GM21526 (cell line): ENCODE measurements at regions not wholly inside any gene's neighbourhood (a gene's known extent, or its start where the extent isn't known, plus 50 kb on each side); places are given as distances from the start of the nearest gene placed in this dataset.

Experiments used
- ATAC-seq: cut with Tn5 transposase; IDR thresholded peaks from one replicate; pipeline ENCODE4 v1.9.1; 2021; ENCODE audit warnings: moderate library complexity; ENCODE audit not compliant: unreplicated experiment, low FRiP score

GRCh38 chr2:236974752-236975151 lies 110.9 kb upstream of the COPS8 start:
- ATAC-seq = no peak

- ATAC-seq = no peak
Observed at GRCh38 chr2:236975766-236976165, 109.9 kb upstream of the COPS8 start.

DNA sequence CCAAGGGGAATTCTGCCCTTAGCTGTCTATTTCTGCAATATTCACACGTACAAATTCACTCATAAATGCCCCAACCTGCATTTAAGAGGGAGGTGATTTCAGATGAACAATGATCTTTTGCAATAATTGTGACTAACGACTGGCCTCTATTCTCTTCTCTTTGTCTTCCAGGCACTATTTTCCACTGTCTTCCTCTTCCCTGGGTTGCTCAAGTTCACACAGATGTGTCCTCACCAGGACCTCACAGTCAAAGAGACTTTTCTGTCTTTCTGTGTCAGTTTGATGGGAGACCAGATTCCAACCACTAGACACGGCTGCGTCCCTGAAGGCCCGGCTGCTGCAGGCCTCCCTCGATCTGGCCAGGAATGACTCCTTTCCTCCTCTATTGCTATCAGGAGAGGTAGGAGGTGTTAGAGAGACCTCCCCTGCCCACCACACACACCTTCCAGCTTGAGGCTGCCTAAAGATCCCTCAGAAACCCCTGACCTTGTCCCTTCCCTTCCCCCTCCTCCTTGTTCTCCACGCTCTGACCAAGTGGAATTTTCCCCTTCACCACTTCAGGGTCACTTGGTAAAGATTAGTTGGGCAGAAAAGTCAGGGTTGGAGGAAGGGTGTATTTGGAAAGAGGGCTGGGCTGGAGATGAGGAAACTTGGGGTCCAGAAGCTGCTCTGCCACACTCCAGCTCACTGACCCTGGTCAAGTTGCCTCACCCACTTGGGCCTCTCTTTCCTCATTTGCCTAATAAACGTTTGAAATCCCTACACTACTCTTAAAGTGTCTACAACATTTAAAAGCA lies 109.2 kb upstream of the COPS8 start:
- ATAC-seq = no peak

DNA sequence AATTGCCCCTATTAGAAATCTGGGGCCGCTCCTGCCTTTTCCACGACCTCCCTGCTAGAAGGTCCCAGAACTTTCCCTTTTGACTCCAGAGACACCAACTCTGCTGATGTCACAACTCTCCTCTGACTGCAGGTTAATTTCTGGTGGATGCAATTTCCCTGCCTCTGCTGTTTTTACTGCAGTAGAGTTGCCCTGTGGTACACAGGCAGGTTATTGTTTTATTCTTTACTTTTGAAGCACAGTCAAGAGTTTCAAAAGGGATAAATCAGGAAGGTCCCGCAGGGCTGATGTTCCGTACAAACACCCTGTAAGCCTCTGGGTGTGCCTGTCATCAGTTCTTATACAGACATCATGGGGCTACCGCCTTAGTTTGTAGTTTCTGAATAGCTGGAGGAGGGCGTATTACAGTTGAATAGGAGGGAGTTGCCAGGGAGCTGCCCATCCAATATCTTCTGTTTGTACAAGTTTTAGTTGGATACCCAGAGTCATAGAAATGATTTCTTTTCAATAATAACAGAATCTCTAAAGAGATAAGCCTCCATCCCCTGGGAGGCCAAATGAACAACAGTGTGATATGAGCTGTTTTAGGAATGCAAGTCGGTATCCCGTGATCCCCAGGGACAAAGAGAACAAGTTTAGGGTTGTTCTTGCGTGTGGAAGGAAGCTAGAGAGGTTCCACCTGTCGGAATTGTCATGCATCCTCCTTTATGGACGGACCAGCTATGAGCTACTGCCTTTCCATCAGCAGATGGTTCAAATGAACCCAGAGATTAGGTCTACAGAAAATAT lies 108.4 kb upstream of the COPS8 start:
- no peak for ATAC-seq

DNA sequence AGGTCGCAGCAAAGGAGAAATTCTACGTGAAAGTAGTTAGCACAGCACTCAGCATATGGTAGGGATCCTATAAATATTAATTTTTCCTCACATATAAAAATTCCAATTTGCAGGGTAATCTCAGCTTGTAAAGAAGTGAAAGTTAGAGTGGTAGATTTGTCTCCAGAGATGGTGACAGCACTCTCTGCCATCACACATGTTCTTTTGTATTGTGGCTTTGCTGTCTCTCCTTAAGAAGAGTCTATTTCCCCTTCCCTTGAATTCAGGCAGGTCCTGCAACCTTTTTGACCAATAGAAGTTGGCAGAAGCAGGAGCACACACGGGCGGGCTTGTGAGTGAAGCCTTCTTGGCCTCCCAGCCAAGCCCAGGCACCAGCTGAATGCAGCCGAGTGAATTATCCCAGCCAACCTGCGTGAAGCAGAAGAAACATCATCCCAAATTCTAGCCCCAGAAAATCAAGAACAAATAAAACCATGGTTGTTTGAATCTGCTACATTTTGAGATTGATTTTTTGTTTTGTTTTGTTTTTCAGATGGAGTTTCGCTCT lies 107.8 kb upstream of the COPS8 start:
- no peak for ATAC-seq

GRCh38 chr2:236979664-236980063 lies 106.0 kb upstream of the COPS8 start:
- no peak for ATAC-seq

DNA sequence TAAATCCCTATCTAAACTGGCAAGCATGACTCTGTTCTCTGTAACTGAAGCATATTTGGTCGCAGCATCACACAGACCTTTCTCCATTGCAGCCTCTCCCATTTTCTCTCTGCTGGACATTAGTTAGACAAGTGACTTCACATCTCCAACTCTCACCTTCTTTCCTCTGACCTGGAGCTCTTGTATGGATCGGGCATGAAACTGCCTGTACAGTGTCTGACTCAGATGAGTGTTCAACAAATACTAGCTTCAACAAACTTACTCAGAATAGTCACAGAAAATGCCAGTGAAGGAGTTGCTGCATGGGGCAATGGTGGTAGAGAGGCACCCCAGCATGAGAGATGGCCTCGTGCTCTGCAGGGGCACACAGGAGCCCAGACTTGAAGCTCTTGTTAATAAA lies 104.7 kb upstream of the COPS8 start:
- ATAC-seq = no peak

- no peak for ATAC-seq
Observed at GRCh38 chr2:236981701-236982485, 103.8 kb upstream of the COPS8 start.

DNA sequence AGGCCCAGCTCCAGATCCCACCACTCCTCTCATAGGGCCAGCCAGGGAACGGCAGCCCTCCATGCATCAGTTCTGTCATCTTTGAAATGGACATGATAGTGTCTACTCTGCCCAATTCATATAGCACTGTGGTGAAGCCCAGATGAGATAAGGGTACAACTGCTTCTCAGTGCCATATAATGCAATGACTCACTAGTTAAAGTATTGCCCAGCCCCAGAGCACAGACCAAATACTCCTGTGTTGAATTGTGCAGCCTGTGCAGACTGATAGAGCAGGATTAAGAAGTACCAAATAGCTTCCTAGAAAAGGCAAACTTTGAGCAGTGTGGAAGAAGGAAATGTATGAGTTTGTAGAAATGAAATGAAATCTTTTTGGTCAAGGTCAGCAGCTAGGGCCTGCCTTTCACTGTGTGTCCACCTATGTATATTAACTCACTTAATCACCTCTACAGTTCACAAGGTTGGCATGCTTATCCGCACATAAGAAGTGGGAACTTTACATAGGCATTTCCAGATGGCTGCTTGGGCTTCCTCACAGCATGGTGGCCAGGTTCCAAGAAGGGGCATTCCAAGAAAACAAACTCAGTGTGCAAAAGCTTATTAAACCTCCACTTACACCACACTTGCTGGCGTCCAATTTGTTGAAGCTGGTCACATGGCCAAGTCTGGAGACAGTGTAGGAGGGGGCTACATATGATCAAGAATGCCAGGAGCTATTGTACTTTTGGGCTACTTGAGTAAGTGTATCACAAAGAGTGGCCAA lies 102.8 kb upstream of the COPS8 start:
- no peak for ATAC-seq

DNA sequence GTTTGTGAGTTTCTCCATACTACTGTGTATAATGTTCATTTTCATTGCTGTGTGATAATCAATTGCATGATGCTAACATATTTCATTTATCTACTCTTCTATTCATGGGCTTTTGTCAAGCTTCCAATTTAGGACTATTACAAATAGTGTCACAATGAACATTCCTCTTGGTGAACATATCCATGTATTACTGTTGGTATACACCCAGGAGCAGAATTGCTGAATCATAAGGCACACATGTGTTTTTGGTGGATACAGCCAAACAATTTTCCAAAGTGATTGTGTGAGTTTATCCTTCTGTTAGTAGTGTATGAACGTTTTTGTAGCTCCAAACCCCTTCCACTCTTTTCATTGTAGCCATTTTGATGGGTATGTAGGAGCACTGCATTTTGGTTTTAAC lies 101.6 kb upstream of the COPS8 start:
- ATAC-seq = no peak

DNA sequence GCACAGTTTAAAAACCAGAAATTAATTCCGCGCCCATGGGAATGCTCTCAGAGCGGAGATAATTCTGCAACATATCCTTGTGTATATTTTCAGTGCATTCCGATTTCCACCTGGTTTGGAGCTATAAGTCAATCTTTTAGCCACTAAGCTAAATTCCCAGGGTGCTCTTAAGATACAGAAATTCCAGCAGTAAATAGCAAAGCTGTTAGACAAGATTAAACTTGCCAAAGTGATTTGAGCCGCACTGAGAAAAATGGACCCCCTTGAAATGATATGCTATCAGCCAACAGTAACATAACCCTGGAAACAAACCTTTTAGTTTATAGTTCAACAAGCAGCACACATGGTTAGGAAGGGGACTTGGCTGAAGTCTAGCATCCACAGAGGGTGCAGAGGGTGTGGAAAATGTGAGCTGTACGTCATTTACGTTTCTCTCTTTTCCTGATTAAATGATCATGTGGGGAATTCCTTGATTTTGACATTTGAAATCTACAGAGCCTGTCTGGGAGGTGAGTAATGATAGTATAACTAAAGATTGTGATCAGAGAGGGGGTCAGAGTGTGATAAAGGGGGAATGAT lies 99.8 kb upstream of the COPS8 start:
- ATAC-seq = no peak

- no peak for ATAC-seq
Observed at GRCh38 chr2:236986524-236987330, 99.0 kb upstream of the COPS8 start.

- ATAC-seq = no peak
Observed at GRCh38 chr2:236988216-236988615, 97.5 kb upstream of the COPS8 start.

DNA sequence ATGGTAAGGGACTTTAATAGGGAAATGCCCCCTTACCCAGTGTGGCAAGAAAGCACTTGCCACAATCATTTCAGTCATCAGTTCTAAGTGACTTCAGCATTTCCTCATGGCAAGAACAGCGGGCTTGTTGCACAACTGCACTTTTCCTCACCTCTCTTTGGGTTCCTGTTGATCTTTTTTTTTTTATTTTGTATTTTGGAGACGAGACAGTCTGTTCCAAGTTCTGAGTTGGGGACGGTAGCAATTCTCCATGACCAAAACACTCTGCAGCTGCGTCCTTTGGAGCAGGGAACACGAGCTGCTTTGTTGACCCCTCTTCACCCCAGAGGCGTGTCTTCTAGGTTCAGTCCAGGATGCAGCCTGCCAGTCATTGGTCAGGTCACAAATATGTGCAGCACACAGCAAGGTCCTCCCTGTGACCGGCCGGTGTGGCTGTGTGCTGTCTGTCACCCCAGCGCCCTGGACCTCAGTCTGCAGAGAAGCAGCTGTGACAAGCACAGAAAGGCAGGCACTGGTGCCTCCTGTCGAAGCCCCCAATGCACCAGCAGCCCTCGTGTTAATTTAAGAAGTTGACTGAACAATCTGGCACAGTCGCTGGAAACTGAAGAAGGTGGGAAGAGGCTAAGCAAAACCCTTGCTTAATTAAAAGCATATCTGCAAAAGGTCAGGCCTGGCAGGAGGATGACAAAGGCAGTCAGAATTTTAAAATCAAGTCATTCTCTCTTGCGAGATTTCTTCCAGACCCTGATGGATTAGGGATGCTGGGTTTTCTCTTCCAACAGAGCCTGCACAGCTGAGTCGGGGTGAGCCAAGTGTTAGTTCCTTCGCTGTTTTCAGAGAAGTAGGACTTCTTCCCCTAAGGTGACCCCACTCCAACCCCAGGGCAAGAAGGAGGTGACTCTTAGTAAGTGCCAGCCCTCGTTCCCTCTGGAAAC lies 96.7 kb upstream of the COPS8 start:
- ATAC-seq = no peak

- no peak for ATAC-seq
Observed at GRCh38 chr2:236990552-236990951, 95.1 kb upstream of the COPS8 start.

DNA sequence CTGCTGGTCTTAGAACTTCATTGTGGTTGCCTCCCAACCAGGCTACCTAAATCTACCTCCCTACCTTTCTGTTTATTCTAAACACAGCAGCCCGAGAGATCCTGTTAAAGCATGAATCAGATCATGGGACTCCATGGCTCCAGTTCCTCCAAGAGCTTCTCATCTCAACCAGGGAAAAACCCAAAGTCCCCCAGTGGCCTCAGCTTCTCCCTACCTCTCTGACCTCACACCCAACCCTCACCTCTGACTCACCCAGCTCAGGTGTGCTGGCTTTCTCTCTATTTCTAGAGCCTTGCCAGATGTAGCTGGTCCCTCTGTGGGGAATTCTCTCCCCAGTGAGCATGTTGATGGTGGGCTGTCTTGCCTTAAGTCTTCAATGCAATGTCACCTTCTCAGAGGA lies 93.8 kb upstream of the COPS8 start:
- ATAC-seq = no peak

- no peak for ATAC-seq
Observed at GRCh38 chr2:236993286-236993685, 92.4 kb upstream of the COPS8 start.

DNA sequence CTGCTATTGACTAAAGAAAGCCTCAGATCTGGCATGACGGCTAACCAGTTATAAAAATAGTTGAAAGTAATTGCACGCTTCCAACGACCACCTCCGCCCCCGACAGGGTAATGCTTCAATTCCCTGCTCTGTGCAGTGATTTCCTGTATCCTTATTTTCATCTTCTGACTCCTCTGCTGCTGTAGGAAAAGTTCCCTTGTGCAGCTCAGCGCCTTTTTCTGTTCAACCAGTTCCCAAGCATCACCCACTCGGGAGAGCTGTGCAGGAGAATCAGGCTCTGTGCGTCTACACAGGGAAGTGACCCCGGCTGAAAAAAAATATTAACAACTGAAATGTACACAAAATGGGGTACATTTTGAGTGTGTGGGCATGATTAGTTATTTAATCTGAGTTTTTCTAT lies 91.3 kb upstream of the COPS8 start:
- no peak for ATAC-seq
